ENCODE measurements at regions not wholly inside any gene's neighbourhood (a gene's known extent, or its start where the extent isn't known, plus 50 kb on each side); places are given as distances from the start of the nearest gene placed in this dataset.

DNA sequence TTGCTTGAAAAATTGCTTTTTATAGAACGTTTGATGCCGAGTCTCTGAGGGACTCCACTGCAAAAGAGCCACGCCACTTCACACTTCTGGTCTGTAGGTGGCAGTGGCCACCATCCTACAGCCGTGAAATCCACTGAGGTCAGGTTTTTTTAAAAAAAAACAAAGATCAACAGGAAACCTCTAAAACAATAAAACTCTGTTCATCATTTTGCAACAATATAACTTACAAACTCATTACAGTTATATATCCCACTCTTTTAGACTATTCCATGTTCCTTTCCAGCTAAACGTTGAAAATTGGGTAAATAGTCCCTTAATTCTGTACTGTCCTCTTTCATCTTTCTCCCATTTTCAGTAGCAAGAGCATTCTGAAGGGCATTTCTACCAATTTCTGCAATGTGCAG, 64.6 kb upstream of the FMN2 start:
- TF ChIP-seq CTCF (IDR thresholded peaks at IDR 0.05), result peak; percentile 95
- no peak for TF ChIP-seq EZH2 (IDR thresholded peaks at IDR 0.05)
